A673 (cell line): ENCODE measurements at regions not wholly inside any gene's neighbourhood (a gene's known extent, or its start where the extent isn't known, plus 50 kb on each side); places are given as distances from the start of the nearest gene placed in this dataset.

Source experiments
- BruUV-seq: library from RNA; stranded (reverse); fragments of 400-500 nt; replicated peaks from 2 replicates; lab custom pipeline; 2021; lab: Mats Ljungman, UMichigan
- CTCF ChIA-PET: fragments of 300-600 bp; sonication (Branson Sonifier 250); formaldehyde crosslinking; loops from one replicate; lab custom pipeline; 2022; ENCODE audit warnings: antibody characterized with exemption; lab: Charles Lee
- POLR2A ChIA-PET: fragments of 300-600 bp; sonication (Branson Sonifier 250); formaldehyde crosslinking; loops from one replicate; lab custom pipeline; 2022; ENCODE audit warnings: antibody characterized with exemption; ENCODE audit not compliant: low non-redundant PET; lab: Charles Lee
- DNase-seq: peaks from one replicate; pipeline ENCODE4 v3.0.0-alpha.2; 2015; ENCODE audit warnings: low spot score
- H3K27ac ChIP-seq: fragments of 200-600 bp; sonication (generic); 2 replicates; pipeline ENCODE4 v1.5.1; 2016; ENCODE audit warnings: mixed run types, low read depth, mild to moderate bottlenecking, mixed read lengths, antibody characterized with exemption, low read length; ENCODE audit not compliant: poor library complexity, severe bottlenecking
- H3K27me3 ChIP-seq: fragments of 200-600 bp; sonication (generic); replicated peaks from 2 replicates; pipeline ENCODE4 v1.6.1; 2017; ENCODE audit warnings: mixed run types, low read depth, mild to moderate bottlenecking, mixed read lengths, antibody characterized with exemption, low read length; ENCODE audit not compliant: insufficient read depth, poor library complexity
- H3K36me3 ChIP-seq: fragments of 200-600 bp; sonication (generic); 2 replicates; pipeline ENCODE4 v1.6.1; 2016; ENCODE audit warnings: mixed run types, mild to moderate bottlenecking, mixed read lengths, antibody characterized with exemption, low read length; ENCODE audit not compliant: insufficient read depth, poor library complexity, severe bottlenecking
- H3K4me1 ChIP-seq: fragments of 200-600 bp; sonication (generic); 2 replicates; pipeline ENCODE4 v1.6.1; 2017; ENCODE audit warnings: mixed run types, mild to moderate bottlenecking, mixed read lengths, antibody characterized with exemption, low read length; ENCODE audit not compliant: insufficient read depth, poor library complexity, severe bottlenecking
- H3K4me3 ChIP-seq: fragments of 200-600 bp; sonication (generic); 2 replicates; pipeline ENCODE4 v1.5.1; 2016; ENCODE audit warnings: low read depth, mixed run types, mild to moderate bottlenecking, mixed read lengths, low read length; ENCODE audit not compliant: poor library complexity, severe bottlenecking
- H3K9me3 ChIP-seq: fragments of 200-600 bp; sonication (generic); 2 replicates; pipeline ENCODE4 v1.6.1; 2016; ENCODE audit warnings: mixed run types, low read depth, mild to moderate bottlenecking, mixed read lengths, antibody characterized with exemption, low read length; ENCODE audit not compliant: poor library complexity, severe bottlenecking
- CTCF ChIP-seq: fragments of 300-800, 200-600 bp; sonication (generic); conservative IDR thresholded peaks from 2 replicates; pipeline ENCODE4 v1.5.1; 2017; ENCODE audit warnings: low read depth, mild to moderate bottlenecking, antibody characterized with exemption, low read length, moderate library complexity, mixed read lengths
- EZH2 ChIP-seq: fragments of 200-600 bp; sonication (generic); IDR thresholded peaks from 2 replicates; pipeline ENCODE4 v1.6.1; 2017; ENCODE audit warnings: borderline replicate concordance, low read depth, mild to moderate bottlenecking, mixed read lengths, antibody characterized with exemption, low read length; ENCODE audit not compliant: poor library complexity, severe bottlenecking
- intact Hi-C: fragments of 100-400 bp; cut with micrococcal nuclease; formaldehyde crosslinking; loops from one replicate; pipeline ENCODE4 v1.10.0; 2022; ENCODE audit not compliant: unreplicated experiment

GRCh38 chr1:69129538-69129937 is 438.2 kb upstream of the LRRC7 start:
- H3K36me3 ChIP-seq = no peaks in the 10 kb centered on the region
- TF ChIP-seq EZH2 (no peak), CTCF (no peak)
- CTCF ChIA-PET = no interaction called here
- intact Hi-C loops = no loop called here
- no peaks in the 10 kb centered on the region for H3K27me3 ChIP-seq
- H3K4me3 ChIP-seq = no peak overlapping the region
- no TSS peak for BruUV-seq
- DNase-seq = no peak
- no peaks in the 10 kb centered on the region for H3K9me3 ChIP-seq
- H3K4me1 ChIP-seq = no peaks in the 10 kb centered on the region
- H3K27ac ChIP-seq = no peak overlapping the region
- POLR2A ChIA-PET = no interaction called here

- intact Hi-C loops = no loop called here
- no peak for TF ChIP-seq EZH2
- no peak for TF ChIP-seq CTCF
- CTCF ChIA-PET = no interaction called here
These were observed 429.6 kb upstream of the LRRC7 start for GRCh38 chr1:69138172-69138571.

GRCh38 chr1:69139007-69139406 is 428.7 kb upstream of the LRRC7 start:
- no peaks in the 10 kb centered on the region for H3K27me3 ChIP-seq
- peaks cover 8% of the 10 kb centered on the region for H3K9me3 ChIP-seq
- no peaks in the 10 kb centered on the region for H3K4me1 ChIP-seq
- BruUV-seq = no TSS peak
- no peak for DNase-seq
- TF ChIP-seq CTCF (no peak), EZH2 (no peak)
- no peak overlapping the region for H3K4me3 ChIP-seq
- H3K36me3 ChIP-seq = no peaks in the 10 kb centered on the region
- intact Hi-C loops = no loop called here
- H3K27ac ChIP-seq = no peak overlapping the region
- ChIA-PET CTCF (no interaction called here), POLR2A (no interaction called here)

More at GRCh38 chr1:69138172-69138571, 429.6 kb upstream of the LRRC7 start:
- no TSS peak for BruUV-seq
- POLR2A ChIA-PET = no interaction called here
- Histone ChIP-seq H3K27me3 (no peaks in the 10 kb centered on the region), H3K36me3 (no peaks in the 10 kb centered on the region), H3K4me1 (no peaks in the 10 kb centered on the region), H3K9me3 (peaks cover 8% of the 10 kb centered on the region), H3K4me3 (no peak overlapping the region), H3K27ac (no peak overlapping the region)
- no peak for DNase-seq
